Testis (tissue), 2 donors: ENCODE measurements at regions not wholly inside any gene's neighbourhood (a gene's known extent, or its start where the extent isn't known, plus 50 kb on each side); places are given as distances from the start of the nearest gene placed in this dataset.

Source experiments
- DNase-seq: peaks from one replicate; pipeline ENCODE4 v3.0.0-alpha.2; 2019
- H3K27ac ChIP-seq, 2 donors: fragments of 200-600 bp; sonication (generic); one replicate each; pipeline ENCODE4 v1.5.1; 2019
- H3K27me3 ChIP-seq: fragments of 200-600 bp; sonication (generic); one replicate; pipeline ENCODE4 v1.5.1; 2019
- H3K36me3 ChIP-seq: fragments of 200-600 bp; sonication (generic); one replicate; pipeline ENCODE4 v1.5.1; 2017; ENCODE audit warnings: low read depth; ENCODE audit errors: missing control alignments
- H3K4me1 ChIP-seq: fragments of 200-600 bp; sonication (generic); one replicate; pipeline ENCODE4 v1.5.1; 2019
- H3K4me3 ChIP-seq, 2 donors: fragments of 200-600 bp; sonication (generic); one replicate each; pipeline ENCODE4 v1.5.1; 2017 to 2019
- H3K9me3 ChIP-seq: fragments of 200-600 bp; sonication (generic); one replicate; pipeline ENCODE4 v1.5.1; 2017
- POLR2A ChIP-seq: fragments of 450-650 bp; IDR thresholded peaks from one replicate; pipeline ENCODE4 v1.6.1; 2017; ENCODE audit warnings: antibody characterized with exemption, mild to moderate bottlenecking, moderate library complexity
- WGBS, 2 donors: methylation state at CpG; one replicate each; pipeline ENCODE4 v1.1.5; 2018; 5-methylcytosine and 5-hydroxymethylcytosine counted together
- intact Hi-C: fragments of 100-400 bp; cut with DNase I; formaldehyde crosslinking; loops from one replicate; pipeline ENCODE4 v1.15.1; 2023; ENCODE audit warnings: low total_unique reads
- TF ChIP-seq, protein P1 (sequence below), 3 experiments: fragments of 450-650 bp in 2 of 3; fragments of 200-600 bp in 1 of 3; sonication (generic) in 1 of 3; IDR thresholded peaks; one replicate each; pipeline ENCODE4 v1.5.1; 2016 to 2019; ENCODE audit warnings: antibody characterized with exemption in 3 of 3, mild to moderate bottlenecking in 2 of 3, moderate library complexity in 1 of 3

GRCh38 chr5:58071566-58071965 is 388.3 kb downstream of the PLK2 start:
- TF ChIP-seq, protein P1, sequence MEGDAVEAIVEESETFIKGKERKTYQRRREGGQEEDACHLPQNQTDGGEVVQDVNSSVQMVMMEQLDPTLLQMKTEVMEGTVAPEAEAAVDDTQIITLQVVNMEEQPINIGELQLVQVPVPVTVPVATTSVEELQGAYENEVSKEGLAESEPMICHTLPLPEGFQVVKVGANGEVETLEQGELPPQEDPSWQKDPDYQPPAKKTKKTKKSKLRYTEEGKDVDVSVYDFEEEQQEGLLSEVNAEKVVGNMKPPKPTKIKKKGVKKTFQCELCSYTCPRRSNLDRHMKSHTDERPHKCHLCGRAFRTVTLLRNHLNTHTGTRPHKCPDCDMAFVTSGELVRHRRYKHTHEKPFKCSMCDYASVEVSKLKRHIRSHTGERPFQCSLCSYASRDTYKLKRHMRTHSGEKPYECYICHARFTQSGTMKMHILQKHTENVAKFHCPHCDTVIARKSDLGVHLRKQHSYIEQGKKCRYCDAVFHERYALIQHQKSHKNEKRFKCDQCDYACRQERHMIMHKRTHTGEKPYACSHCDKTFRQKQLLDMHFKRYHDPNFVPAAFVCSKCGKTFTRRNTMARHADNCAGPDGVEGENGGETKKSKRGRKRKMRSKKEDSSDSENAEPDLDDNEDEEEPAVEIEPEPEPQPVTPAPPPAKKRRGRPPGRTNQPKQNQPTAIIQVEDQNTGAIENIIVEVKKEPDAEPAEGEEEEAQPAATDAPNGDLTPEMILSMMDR (IDR thresholded peaks at IDR 0.05), result no peak
- no peak for TF ChIP-seq POLR2A
- no peaks in the 10 kb centered on the region for H3K27me3 ChIP-seq
- no peak for DNase-seq
- H3K4me1 ChIP-seq, result no peaks in the 10 kb centered on the region
- WGBS, 2 donors, result 36 to 69% methylated on average over 4 of the region's 4 CpGs
- no peak overlapping the region for H3K4me3 ChIP-seq
- intact Hi-C loops, result no loop called here
- H3K9me3 ChIP-seq, result no peaks in the 10 kb centered on the region
- no peaks in the 10 kb centered on the region for H3K36me3 ChIP-seq
- peak overlapping the region in 1 of 2 donors; percentile 1 for H3K27ac ChIP-seq

- intact Hi-C loops, result no loop called here
- TF ChIP-seq POLR2A, result no peak
- TF ChIP-seq, protein P1 (IDR thresholded peaks at IDR 0.05), result no peak
- H3K27ac ChIP-seq, result no peak overlapping the region
These were observed 390.0 kb downstream of the PLK2 start for GRCh38 chr5:58069846-58070245.

GRCh38 chr5:58069016-58069705 is 390.7 kb downstream of the PLK2 start:
- intact Hi-C loops, result no loop called here
- Histone ChIP-seq H3K27me3 (no peaks in the 10 kb centered on the region), H3K36me3 (no peaks in the 10 kb centered on the region), H3K4me1 (no peaks in the 10 kb centered on the region), H3K27ac (no peak overlapping the region), H3K9me3 (no peaks in the 10 kb centered on the region), H3K4me3 (peak overlapping the region; percentile 29 to 36)
- DNase-seq, result no peak
- TF ChIP-seq, protein P1 (IDR thresholded peaks at IDR 0.05), result no peak
- 66 to 81% methylated on average over 12 to 28 of the region's 31 CpGs for WGBS, 2 donors

More at GRCh38 chr5:58069846-58070245, 390.0 kb downstream of the PLK2 start:
- Histone ChIP-seq H3K4me1 (no peaks in the 10 kb centered on the region), H3K36me3 (no peaks in the 10 kb centered on the region), H3K27me3 (no peaks in the 10 kb centered on the region), H3K4me3 (no peak overlapping the region), H3K9me3 (no peaks in the 10 kb centered on the region)
- DNase-seq, result no peak
- 76 to 83% methylated on average over 4 of the region's 4 CpGs for WGBS, 2 donors

GRCh38 chr5:58066557-58066956 is 393.3 kb downstream of the PLK2 start:
- H3K27ac ChIP-seq, result no peak overlapping the region
- intact Hi-C loops, result no loop called here
- no peaks in the 10 kb centered on the region for H3K4me1 ChIP-seq
- no peaks in the 10 kb centered on the region for H3K27me3 ChIP-seq
- no peak overlapping the region for H3K4me3 ChIP-seq
- DNase-seq, result no peak
- H3K36me3 ChIP-seq, result no peaks in the 10 kb centered on the region
- TF ChIP-seq, protein P1 (IDR thresholded peaks at IDR 0.05), result no peak
- TF ChIP-seq POLR2A, result no peak
- H3K9me3 ChIP-seq, result no peaks in the 10 kb centered on the region
- 63 to 77% methylated on average over 1 of the region's 1 CpG for WGBS, 2 donors

DNA sequence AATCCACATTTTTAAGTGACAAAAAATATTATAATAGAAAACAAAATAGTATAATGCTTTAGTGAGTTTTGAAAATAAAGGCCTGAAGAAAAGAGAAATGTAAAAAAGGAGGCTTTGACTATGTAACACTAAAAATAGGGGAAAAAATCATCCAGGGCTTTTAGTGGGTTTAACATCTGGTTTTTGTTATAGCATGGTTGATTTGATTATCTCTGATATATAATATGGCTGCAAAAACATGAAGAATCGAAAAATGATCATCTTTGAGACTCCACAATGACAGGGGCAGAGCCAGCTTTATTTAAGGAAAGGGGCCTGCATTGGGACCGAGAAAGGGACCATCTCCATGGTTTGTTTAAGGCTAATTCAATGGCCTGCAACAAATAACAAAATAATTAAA is 393.8 kb downstream of the PLK2 start:
- 65 to 88% methylated on average over 2 of the region's 2 CpGs for WGBS, 2 donors

More for the DNA sequence above, 393.8 kb downstream of the PLK2 start:
- intact Hi-C loops, result no loop called here
- Histone ChIP-seq H3K27me3 (no peaks in the 10 kb centered on the region), H3K9me3 (no peaks in the 10 kb centered on the region), H3K36me3 (no peaks in the 10 kb centered on the region), H3K27ac (no peak overlapping the region), H3K4me3 (no peak overlapping the region), H3K4me1 (no peaks in the 10 kb centered on the region)
- no peak for DNase-seq
- TF ChIP-seq, protein P1 (IDR thresholded peaks at IDR 0.05), result no peak
